ENCODE measurements at regions not wholly inside any gene's neighbourhood (a gene's known extent, or its start where the extent isn't known, plus 50 kb on each side); places are given as distances from the start of the nearest gene placed in this dataset.

- TF ChIP-seq POLR2AphosphoS5 (IDR thresholded peaks at IDR 0.05; ENCODE audit: low read depth, low read length) (no peak), REST (IDR thresholded peaks at IDR 0.05; ENCODE audit: insufficient read depth in 1 of 2, low read depth in 2 of 2, low read length in 2 of 2) (no peak), FOXP2 (optimal IDR thresholded peaks at IDR 0.05; ENCODE audit: borderline replicate concordance, extremely low read depth, extremely low read length, insufficient read depth) (no peak), TAF1 (IDR thresholded peaks at IDR 0.05; ENCODE audit: borderline replicate concordance, insufficient read depth, low read length) (no peak), SIN3A (IDR thresholded peaks at IDR 0.05; ENCODE audit: borderline replicate concordance, insufficient read depth, low read length) (no peak)
These were observed 151.2 kb upstream of the KLF7 start for GRCh38 chr2:207316906-207317305.
